ENCODE measurements at regions not wholly inside any gene's neighbourhood (a gene's known extent, or its start where the extent isn't known, plus 50 kb on each side); places are given as distances from the start of the nearest gene placed in this dataset.

GRCh38 chr13:71213252-71213821, 653.7 kb downstream of the DACH1 start:
- TF ChIP-seq POLR2AphosphoS5 (IDR thresholded peaks at IDR 0.05; ENCODE audit: low read depth, low read length) (no peak), POLR2A (IDR thresholded peaks at IDR 0.05; ENCODE audit: low read depth, low read length) (no peak), POU2F2 (IDR thresholded peaks at IDR 0.05; ENCODE audit: low read depth, low read length) (no peak), TAF1 (IDR thresholded peaks at IDR 0.05; ENCODE audit: low read depth, low read length) (no peak)

All from GM12891 (cell line).